GM23338 (cell line): ENCODE measurements at regions not wholly inside any gene's neighbourhood (a gene's known extent, or its start where the extent isn't known, plus 50 kb on each side); places are given as distances from the start of the nearest gene placed in this dataset.

Experiments used
- ATAC-seq: fragments of 200-7000 bp; cut with Tn5 transposase; 3 replicates; pipeline ENCODE4 v1.9.1; 2020
- DNase-seq: peaks from one replicate; pipeline ENCODE4 v3.0.0-alpha.2; 2015; ENCODE audit warnings: low spot score
- H2AFZ ChIP-seq: fragments of 200-600 bp; sonication (generic); 2 replicates; pipeline ENCODE4 v1.8.0; 2016; ENCODE audit warnings: antibody characterized with exemption, mild to moderate bottlenecking, moderate library complexity
- H3F3A ChIP-seq: fragments of 200-600 bp; sonication (generic); replicated peaks from 2 replicates; pipeline ENCODE4 v1.8.0; 2017; ENCODE audit warnings: antibody characterized with exemption, mixed run types, low read depth
- H3K27ac ChIP-seq: fragments of 200-600 bp; sonication (generic); 2 replicates; pipeline ENCODE4 v1.6.1; 2016; ENCODE audit warnings: low read depth
- H3K27me3 ChIP-seq: fragments of 200-600 bp; sonication (generic); 2 replicates; pipeline ENCODE4 v1.8.0; 2016; ENCODE audit warnings: mild to moderate bottlenecking, mixed run types, moderate library complexity; ENCODE audit not compliant: insufficient read depth
- H3K36me3 ChIP-seq: fragments of 200-600 bp; sonication (generic); 2 replicates; pipeline ENCODE4 v1.8.0; 2016; ENCODE audit warnings: mild to moderate bottlenecking; ENCODE audit not compliant: insufficient read depth
- H3K4me1 ChIP-seq: fragments of 200-600 bp; sonication (generic); 2 replicates; pipeline ENCODE4 v1.8.0; 2016; ENCODE audit warnings: mild to moderate bottlenecking, moderate library complexity; ENCODE audit not compliant: insufficient read depth
- H3K4me2 ChIP-seq: fragments of 200-600 bp; sonication (generic); 2 replicates; pipeline ENCODE4 v1.7.1; 2017; ENCODE audit warnings: mixed run types
- H3K4me3 ChIP-seq: fragments of 200-600 bp; sonication (generic); 2 replicates; pipeline ENCODE4 v1.6.1; 2016; ENCODE audit warnings: mixed run types
- H3K79me2 ChIP-seq: fragments of 200-600 bp; sonication (generic); replicated peaks from 2 replicates; pipeline ENCODE4 v1.8.0; 2017; ENCODE audit warnings: mild to moderate bottlenecking; ENCODE audit not compliant: insufficient read depth
- H3K9me2 ChIP-seq: fragments of 200-600 bp; sonication (generic); 2 replicates; pipeline ENCODE4 v1.8.0; 2017; ENCODE audit not compliant: insufficient read depth
- H4K20me1 ChIP-seq: fragments of 200-600 bp; sonication (generic); replicated peaks from 2 replicates; pipeline ENCODE4 v1.8.0; 2017; ENCODE audit warnings: mild to moderate bottlenecking; ENCODE audit not compliant: insufficient read depth
- H3K27ac Mint-ChIP-seq: 2 replicates; pipeline ENCODE4 v1.8.0; 2020; ENCODE audit warnings: inconsistent platforms, mild to moderate bottlenecking, moderate library complexity, mixed read lengths
- H3K27me3 Mint-ChIP-seq: 3 replicates; pipeline ENCODE4 v1.8.0; 2022; ENCODE audit warnings: low read depth, mild to moderate bottlenecking, moderate library complexity, mixed read lengths, inconsistent platforms; ENCODE audit not compliant: insufficient read depth, poor library complexity
- H3K36me3 Mint-ChIP-seq: 3 replicates; pipeline ENCODE4 v1.8.0; 2021; ENCODE audit warnings: low read depth, mild to moderate bottlenecking, inconsistent platforms, moderate library complexity, mixed read lengths
- H3K4me1 Mint-ChIP-seq: 3 replicates; pipeline ENCODE4 v1.8.0; 2020; ENCODE audit warnings: mild to moderate bottlenecking, inconsistent platforms, mixed read lengths
- H3K4me3 Mint-ChIP-seq: 3 replicates; pipeline ENCODE4 v1.8.0; 2021; ENCODE audit warnings: moderate library complexity, mild to moderate bottlenecking, inconsistent platforms, mixed read lengths
- H3K9me3 Mint-ChIP-seq: 3 replicates; pipeline ENCODE4 v1.8.0; 2020; ENCODE audit warnings: moderate library complexity, mild to moderate bottlenecking, inconsistent platforms, mixed read lengths
- CREB1 ChIP-seq: fragments of 250-450 bp; sonication (Bioruptor Pico); IDR thresholded peaks from 2 replicates; pipeline ENCODE4 v1.5.0; 2020; ENCODE audit warnings: low read depth, mild to moderate bottlenecking, moderate library complexity
- EZH2 ChIP-seq: fragments of 200-600 bp; sonication (generic); IDR thresholded peaks from one replicate; pipeline ENCODE4 v1.8.0; 2017; ENCODE audit warnings: antibody characterized with exemption, mild to moderate bottlenecking, low read depth; ENCODE audit not compliant: unreplicated experiment
- JUNB ChIP-seq: IDR thresholded peaks from one replicate; pipeline ENCODE4 v1.6.1; 2016; ENCODE audit warnings: antibody characterized with exemption; ENCODE audit not compliant: unreplicated experiment
- STAT1 ChIP-seq: IDR thresholded peaks from one replicate; pipeline ENCODE4 v1.6.1; 2016; ENCODE audit warnings: antibody characterized with exemption; ENCODE audit not compliant: unreplicated experiment
- ZNF114 ChIP-seq: fragments of 250-450 bp; sonication (Bioruptor Pico); IDR thresholded peaks from 2 replicates; pipeline ENCODE4 v1.5.0; 2020; ENCODE audit warnings: mild to moderate bottlenecking, moderate library complexity
- TF ChIP-seq, protein P1 (sequence below), 2 experiments: fragments of 200-600 bp in 1 of 2; sonication (generic) in 1 of 2; conservative IDR thresholded peaks; 2 replicates each; pipeline versions ENCODE4 v1.5.1 to v1.6.1; 2016 to 2017; ENCODE audit warnings: antibody characterized with exemption in 2 of 2, low read depth in 2 of 2, mild to moderate bottlenecking in 2 of 2, moderate library complexity in 1 of 2

DNA sequence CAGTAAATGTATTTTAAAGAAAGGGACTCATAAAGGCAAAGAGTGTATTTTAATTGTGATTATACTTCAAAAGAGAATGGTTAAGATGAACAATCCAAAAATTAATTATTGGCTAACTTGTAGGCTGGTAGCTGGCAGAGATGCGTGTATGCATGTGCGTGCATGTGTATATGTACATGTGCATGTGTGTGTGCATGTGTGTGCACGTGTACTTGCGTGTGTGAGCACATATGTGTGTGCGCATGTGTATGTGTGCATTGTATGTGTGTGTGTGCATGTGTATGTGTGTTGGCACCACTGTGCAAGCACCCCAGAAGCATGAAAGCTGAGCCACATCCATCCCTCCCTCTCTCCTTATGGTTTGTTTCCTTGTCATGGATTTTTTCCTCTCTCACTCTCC, 83.0 kb upstream of the SLC1A3 start:
- H3K27ac Mint-ChIP-seq, result no peak overlapping the region
- H3F3A ChIP-seq, result no peaks in the 10 kb centered on the region
- H2AFZ ChIP-seq, result no peak overlapping the region
- no peaks in the 10 kb centered on the region for H3K36me3 ChIP-seq
- H3K9me3 Mint-ChIP-seq, result no peaks in the 10 kb centered on the region
- H3K27me3 ChIP-seq, result no peaks in the 10 kb centered on the region
- ATAC-seq (no peak), DNase-seq (no peak)
- H3K27me3 Mint-ChIP-seq, result peaks cover 5% of the 10 kb centered on the region
- no peak overlapping the region for H3K4me3 ChIP-seq
- H3K4me1 ChIP-seq, result no peaks in the 10 kb centered on the region
- H3K4me3 Mint-ChIP-seq, result no peak overlapping the region
- peaks cover 4% of the 10 kb centered on the region for H3K4me1 Mint-ChIP-seq
- H3K36me3 Mint-ChIP-seq, result no peaks in the 10 kb centered on the region
- TF ChIP-seq CREB1, result no peak
- TF ChIP-seq ZNF114 (CRISPR knock-in tag), result no peak
- TF ChIP-seq, protein P1, sequence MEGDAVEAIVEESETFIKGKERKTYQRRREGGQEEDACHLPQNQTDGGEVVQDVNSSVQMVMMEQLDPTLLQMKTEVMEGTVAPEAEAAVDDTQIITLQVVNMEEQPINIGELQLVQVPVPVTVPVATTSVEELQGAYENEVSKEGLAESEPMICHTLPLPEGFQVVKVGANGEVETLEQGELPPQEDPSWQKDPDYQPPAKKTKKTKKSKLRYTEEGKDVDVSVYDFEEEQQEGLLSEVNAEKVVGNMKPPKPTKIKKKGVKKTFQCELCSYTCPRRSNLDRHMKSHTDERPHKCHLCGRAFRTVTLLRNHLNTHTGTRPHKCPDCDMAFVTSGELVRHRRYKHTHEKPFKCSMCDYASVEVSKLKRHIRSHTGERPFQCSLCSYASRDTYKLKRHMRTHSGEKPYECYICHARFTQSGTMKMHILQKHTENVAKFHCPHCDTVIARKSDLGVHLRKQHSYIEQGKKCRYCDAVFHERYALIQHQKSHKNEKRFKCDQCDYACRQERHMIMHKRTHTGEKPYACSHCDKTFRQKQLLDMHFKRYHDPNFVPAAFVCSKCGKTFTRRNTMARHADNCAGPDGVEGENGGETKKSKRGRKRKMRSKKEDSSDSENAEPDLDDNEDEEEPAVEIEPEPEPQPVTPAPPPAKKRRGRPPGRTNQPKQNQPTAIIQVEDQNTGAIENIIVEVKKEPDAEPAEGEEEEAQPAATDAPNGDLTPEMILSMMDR (conservative IDR thresholded peaks at IDR 0.05; ENCODE audit: low read depth in 2 of 2), result no peak
- no peak for TF ChIP-seq EZH2
- H4K20me1 ChIP-seq, result no peaks in the 10 kb centered on the region
- H3K79me2 ChIP-seq, result no peaks in the 10 kb centered on the region
- no peak overlapping the region for H3K4me2 ChIP-seq
- peaks cover 11% of the 10 kb centered on the region for H3K9me2 ChIP-seq
- H3K27ac ChIP-seq, result no peak overlapping the region

DNA sequence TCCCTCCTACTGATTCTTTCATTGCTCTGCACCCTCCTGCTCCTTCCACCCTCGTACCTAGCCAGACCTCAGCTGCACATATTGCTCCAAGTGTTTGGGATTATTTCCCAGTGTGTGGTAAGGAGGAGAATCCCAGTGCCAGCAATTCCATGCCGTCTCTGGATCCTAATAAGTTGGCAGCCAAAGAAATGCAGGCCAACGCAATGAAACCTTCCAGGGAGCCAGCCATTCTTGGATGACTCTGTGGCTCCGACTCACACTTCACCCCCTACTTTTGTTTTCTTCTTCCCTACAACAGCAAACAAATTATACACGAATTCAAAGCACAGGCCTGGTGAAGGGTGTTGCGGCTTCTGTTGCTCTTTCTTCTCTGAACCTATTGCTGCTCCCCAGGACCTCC, 82.5 kb upstream of the SLC1A3 start:
- H3K9me3 Mint-ChIP-seq, result no peaks in the 10 kb centered on the region
- Histone ChIP-seq H3K4me3 (no peak overlapping the region), H3K9me2 (peaks cover 15% of the 10 kb centered on the region), H3K4me2 (no peak overlapping the region), H2AFZ (peak overlapping the region; percentile 76), H3K36me3 (no peaks in the 10 kb centered on the region), H3F3A (no peaks in the 10 kb centered on the region), H3K4me1 (no peaks in the 10 kb centered on the region), H4K20me1 (no peaks in the 10 kb centered on the region), H3K27ac (no peak overlapping the region), H3K27me3 (no peaks in the 10 kb centered on the region), H3K79me2 (no peaks in the 10 kb centered on the region)
- H3K36me3 Mint-ChIP-seq, result no peaks in the 10 kb centered on the region
- H3K27me3 Mint-ChIP-seq, result peaks cover 5% of the 10 kb centered on the region
- no peak overlapping the region for H3K4me3 Mint-ChIP-seq
- TF ChIP-seq EZH2, result no peak
- H3K4me1 Mint-ChIP-seq, result peaks cover 4% of the 10 kb centered on the region
- DNase-seq (no peak), ATAC-seq (no peak)
- no peak overlapping the region for H3K27ac Mint-ChIP-seq

DNA sequence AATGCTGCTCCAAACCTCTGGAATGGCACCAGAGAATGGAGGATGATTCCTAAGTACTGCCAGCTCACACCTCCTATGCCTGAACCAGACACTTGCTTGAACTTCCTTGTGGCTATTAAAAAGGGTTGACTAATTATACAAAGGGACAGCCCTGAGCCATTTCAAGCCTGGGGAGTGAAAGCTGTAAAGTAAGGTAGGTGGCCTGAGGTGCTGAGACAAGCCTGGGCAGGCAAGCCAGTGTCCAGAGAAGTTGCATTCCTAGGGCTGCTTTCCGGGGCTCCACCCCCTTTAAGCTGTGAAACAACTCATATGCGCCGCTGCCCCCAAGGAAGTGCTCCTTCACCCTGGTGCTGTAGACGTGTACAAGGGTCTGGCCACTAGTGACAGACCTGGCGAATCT, 79.9 kb upstream of the SLC1A3 start:
- Histone ChIP-seq H3K4me1 (no peaks in the 10 kb centered on the region), H3K27ac (no peak overlapping the region), H3K4me3 (no peak overlapping the region), H4K20me1 (no peaks in the 10 kb centered on the region), H3K79me2 (no peaks in the 10 kb centered on the region), H3K27me3 (no peaks in the 10 kb centered on the region), H3K4me2 (no peak overlapping the region), H3K9me2 (peaks cover 11% of the 10 kb centered on the region), H2AFZ (peak overlapping the region; percentile 56), H3K36me3 (no peaks in the 10 kb centered on the region), H3F3A (no peaks in the 10 kb centered on the region)
- no peaks in the 10 kb centered on the region for H3K36me3 Mint-ChIP-seq
- peaks cover 4% of the 10 kb centered on the region for H3K4me1 Mint-ChIP-seq
- no peak overlapping the region for H3K4me3 Mint-ChIP-seq
- ATAC-seq (no peak), DNase-seq (no peak)
- no peaks in the 10 kb centered on the region for H3K9me3 Mint-ChIP-seq
- H3K27me3 Mint-ChIP-seq, result peaks cover 2% of the 10 kb centered on the region
- TF ChIP-seq JUNB (no peak), STAT1 (no peak)
- H3K27ac Mint-ChIP-seq, result no peak overlapping the region
